Keratinocyte (primary cell): ENCODE measurements at regions not wholly inside any gene's neighbourhood (a gene's known extent, or its start where the extent isn't known, plus 50 kb on each side); places are given as distances from the start of the nearest gene placed in this dataset.

ENCODE experiments used
- DNase-seq: peaks from one replicate; pipeline ENCODE4 v3.0.0-alpha.2; 2011; ENCODE audit warnings: low read depth, missing footprints, low spot score
- FAIRE-seq: peaks from 2 replicates; lab custom pipeline; 2011; peaks lifted over from hg19 to GRCh38; lab: Jason Lieb, UNC
- H2AFZ ChIP-seq: 2 replicates; pipeline ENCODE4 v1.6.0; 2012; ENCODE audit warnings: low read length, control low read depth, inconsistent platforms; ENCODE audit not compliant: control insufficient read depth
- H3K27ac ChIP-seq: 2 replicates; pipeline ENCODE4 v1.5.1; 2011; ENCODE audit warnings: low read length; ENCODE audit not compliant: control insufficient read depth, insufficient read depth
- H3K27me3 ChIP-seq: 3 replicates; pipeline ENCODE4 v1.6.0; 2011; ENCODE audit warnings: low read length; ENCODE audit not compliant: control insufficient read depth, insufficient read depth; ENCODE audit errors: extremely low read depth
- H3K36me3 ChIP-seq, 2 experiments: 2 replicates in 1 of 2; 3 replicates in 1 of 2; pipeline ENCODE4 v1.5.1; 2011; ENCODE audit warnings: low read length in 2 of 2, mild to moderate bottlenecking in 1 of 2; ENCODE audit not compliant: control insufficient read depth in 2 of 2, insufficient read depth in 2 of 2; ENCODE audit errors: extremely low read depth in 1 of 2
- H3K4me1 ChIP-seq: 3 replicates; pipeline ENCODE4 v1.5.1; 2011; ENCODE audit warnings: low read length; ENCODE audit not compliant: control insufficient read depth, insufficient read depth; ENCODE audit errors: extremely low read depth
- H3K4me2 ChIP-seq: 3 replicates; pipeline ENCODE4 v1.6.0; 2011; ENCODE audit warnings: low read depth, low read length; ENCODE audit not compliant: control insufficient read depth, insufficient read depth; ENCODE audit errors: extremely low read depth
- H3K4me3 ChIP-seq, 3 experiments: fragments of 200-600 bp in 1 of 3; sonication (generic) in 1 of 3; 2 replicates in 2 of 3; 3 replicates in 1 of 3; pipeline ENCODE4 v1.5.1; 2011 to 2016; ENCODE audit warnings: low read length in 3 of 3, mild to moderate bottlenecking in 3 of 3, control low read depth in 2 of 3, inconsistent platforms in 1 of 3, low read depth in 1 of 3, mixed read lengths in 1 of 3, mixed run types in 1 of 3, moderate library complexity in 1 of 3; ENCODE audit not compliant: control insufficient read depth in 2 of 3, insufficient read depth in 2 of 3; ENCODE audit errors: extremely low read depth in 1 of 3
- H3K79me2 ChIP-seq: 2 replicates; pipeline ENCODE4 v1.6.0; 2012; ENCODE audit warnings: low read length; ENCODE audit not compliant: control insufficient read depth, insufficient read depth
- H3K9ac ChIP-seq: 3 replicates; pipeline ENCODE4 v1.6.0; 2011; ENCODE audit warnings: low read length; ENCODE audit not compliant: control insufficient read depth, insufficient read depth; ENCODE audit errors: extremely low read depth
- H3K9me1 ChIP-seq: 3 replicates; pipeline ENCODE4 v1.6.0; 2011; ENCODE audit warnings: low read length; ENCODE audit not compliant: control insufficient read depth, insufficient read depth; ENCODE audit errors: extremely low read depth
- H3K9me3 ChIP-seq: 2 replicates; pipeline ENCODE4 v1.5.1; 2012; ENCODE audit warnings: low read depth, low read length; ENCODE audit not compliant: control insufficient read depth
- H4K20me1 ChIP-seq: 3 replicates; pipeline ENCODE4 v1.6.0; 2011; ENCODE audit warnings: low read length; ENCODE audit not compliant: control insufficient read depth, insufficient read depth; ENCODE audit errors: extremely low read depth
- EZH2 ChIP-seq: IDR thresholded peaks from one replicate; pipeline ENCODE4 v1.6.1; 2012; ENCODE audit warnings: inconsistent platforms, mild to moderate bottlenecking, low read length, moderate library complexity
- dilution Hi-C: fragments of 300-500 bp; cut with MboI; formaldehyde crosslinking; loops from one replicate; pipeline ENCODE4 v1.7.0; 2020; ENCODE audit warnings: low sequenced_read_pairs; ENCODE audit not compliant: extremely low pct_ligation_motif_present
- TF ChIP-seq, protein P1 (sequence below), 3 experiments: IDR thresholded peaks in 1 of 3; conservative IDR thresholded peaks in 1 of 3; optimal IDR thresholded peaks in 1 of 3; 2 replicates in 2 of 3; 3 replicates in 1 of 3; pipeline versions ENCODE3 to v1.5.1; 2011; ENCODE audit warnings: low read length in 3 of 3, mild to moderate bottlenecking in 3 of 3, moderate library complexity in 2 of 3, control low read depth in 1 of 3, inconsistent platforms in 1 of 3; ENCODE audit not compliant: insufficient read depth in 2 of 3; ENCODE audit errors: extremely low read depth in 1 of 3

DNA sequence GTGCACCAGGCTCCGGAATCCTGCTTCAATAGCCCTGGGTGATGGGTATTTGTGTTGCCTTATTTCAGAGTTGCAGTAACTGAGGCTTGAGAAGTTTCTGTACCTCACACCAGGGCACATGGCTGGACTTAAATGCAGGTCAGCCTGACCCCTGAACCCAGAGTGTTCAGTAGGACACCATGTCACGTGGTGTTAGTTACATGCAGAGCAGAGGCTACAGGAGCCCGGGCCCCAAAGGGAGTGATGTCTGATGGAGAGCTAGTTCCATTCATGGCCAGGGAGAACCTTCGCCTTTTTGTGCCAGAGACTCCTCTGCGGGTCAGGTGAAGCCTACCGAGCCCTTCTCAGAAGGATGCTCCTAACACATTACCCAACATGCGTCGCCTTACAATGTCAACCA lies 161.4 kb upstream of the CST7 start:
- TF ChIP-seq, protein P1, sequence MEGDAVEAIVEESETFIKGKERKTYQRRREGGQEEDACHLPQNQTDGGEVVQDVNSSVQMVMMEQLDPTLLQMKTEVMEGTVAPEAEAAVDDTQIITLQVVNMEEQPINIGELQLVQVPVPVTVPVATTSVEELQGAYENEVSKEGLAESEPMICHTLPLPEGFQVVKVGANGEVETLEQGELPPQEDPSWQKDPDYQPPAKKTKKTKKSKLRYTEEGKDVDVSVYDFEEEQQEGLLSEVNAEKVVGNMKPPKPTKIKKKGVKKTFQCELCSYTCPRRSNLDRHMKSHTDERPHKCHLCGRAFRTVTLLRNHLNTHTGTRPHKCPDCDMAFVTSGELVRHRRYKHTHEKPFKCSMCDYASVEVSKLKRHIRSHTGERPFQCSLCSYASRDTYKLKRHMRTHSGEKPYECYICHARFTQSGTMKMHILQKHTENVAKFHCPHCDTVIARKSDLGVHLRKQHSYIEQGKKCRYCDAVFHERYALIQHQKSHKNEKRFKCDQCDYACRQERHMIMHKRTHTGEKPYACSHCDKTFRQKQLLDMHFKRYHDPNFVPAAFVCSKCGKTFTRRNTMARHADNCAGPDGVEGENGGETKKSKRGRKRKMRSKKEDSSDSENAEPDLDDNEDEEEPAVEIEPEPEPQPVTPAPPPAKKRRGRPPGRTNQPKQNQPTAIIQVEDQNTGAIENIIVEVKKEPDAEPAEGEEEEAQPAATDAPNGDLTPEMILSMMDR (optimal IDR thresholded peaks at IDR 0.05 in 1 of 3, IDR thresholded peaks at IDR 0.05 in 1 of 3, conservative IDR thresholded peaks at IDR 0.05 in 1 of 3; ENCODE audit: extremely low read depth in 1 of 3, insufficient read depth in 2 of 3, low read length in 3 of 3), result no peak
- no peak for TF ChIP-seq EZH2
- FAIRE-seq (no peak), DNase-seq (no peak)
- no peak overlapping the region for H3K27ac ChIP-seq
- H3K36me3 ChIP-seq, result no peaks in the 10 kb centered on the region
- no peak overlapping the region for H3K4me3 ChIP-seq
- no peaks in the 10 kb centered on the region for H3K9me1 ChIP-seq
- H3K79me2 ChIP-seq, result no peaks in the 10 kb centered on the region
- no peak overlapping the region for H2AFZ ChIP-seq
- peaks cover 9% of the 10 kb centered on the region for H3K4me1 ChIP-seq
- no peaks in the 10 kb centered on the region for H4K20me1 ChIP-seq
- H3K9ac ChIP-seq, result no peak overlapping the region
- no peaks in the 10 kb centered on the region for H3K27me3 ChIP-seq
- dilution Hi-C loops, result no loop called here
- no peaks in the 10 kb centered on the region for H3K9me3 ChIP-seq
- H3K4me2 ChIP-seq, result no peak overlapping the region

DNA sequence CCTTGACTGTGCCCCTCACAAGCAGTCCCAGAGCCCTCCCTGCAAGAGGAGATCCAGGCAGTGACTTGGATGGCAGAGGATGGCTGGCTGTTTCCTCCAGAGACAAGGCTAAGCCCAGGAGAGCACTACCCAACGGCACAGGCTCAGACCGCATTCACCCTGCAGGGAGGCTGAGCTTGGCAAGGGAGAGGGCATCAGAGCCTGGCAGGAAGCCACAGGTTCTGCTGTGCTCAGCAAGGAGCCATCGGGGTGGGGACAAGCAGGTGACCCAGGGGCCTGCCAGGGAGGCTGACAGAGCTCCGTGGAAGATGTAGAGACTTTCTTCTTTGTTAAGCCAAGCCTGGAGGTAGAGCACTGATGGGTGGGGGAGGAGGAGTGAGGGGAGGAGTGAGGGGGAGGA lies 159.2 kb upstream of the CST7 start:
- DNase-seq, result no peak
- Histone ChIP-seq H3K79me2 (no peaks in the 10 kb centered on the region), H4K20me1 (no peaks in the 10 kb centered on the region), H3K4me2 (no peak overlapping the region), H3K4me1 (peaks cover 9% of the 10 kb centered on the region), H3K27ac (no peak overlapping the region), H3K36me3 (no peaks in the 10 kb centered on the region), H3K4me3 (no peak overlapping the region), H3K9me1 (no peaks in the 10 kb centered on the region), H2AFZ (no peak overlapping the region), H3K9ac (no peak overlapping the region), H3K9me3 (no peaks in the 10 kb centered on the region), H3K27me3 (no peaks in the 10 kb centered on the region)
- dilution Hi-C loops, result no loop called here
- TF ChIP-seq EZH2, result no peak
- TF ChIP-seq, protein P1 (optimal IDR thresholded peaks at IDR 0.05 in 1 of 3, IDR thresholded peaks at IDR 0.05 in 1 of 3, conservative IDR thresholded peaks at IDR 0.05 in 1 of 3; ENCODE audit: extremely low read depth in 1 of 3, insufficient read depth in 2 of 3, low read length in 3 of 3), result no peak
- no peak for FAIRE-seq
